AG04450 (cell line): ENCODE measurements at regions not wholly inside any gene's neighbourhood (a gene's known extent, or its start where the extent isn't known, plus 50 kb on each side); places are given as distances from the start of the nearest gene placed in this dataset.

Experiments
- CTCF ChIA-PET: fragments of 300-600, 350-600 bp; formaldehyde crosslinking; extraction: SDS; loops from one replicate; lab custom pipeline; 2022; ENCODE audit warnings: antibody characterized with exemption, inconsistent platforms; lab: Charles Lee
- POLR2A ChIA-PET: fragments of 350-600 bp; formaldehyde crosslinking; extraction: SDS; loops from one replicate; lab custom pipeline; 2021; ENCODE audit warnings: antibody characterized with exemption, inconsistent platforms; lab: Yijun Ruan, JAX
- DNase-seq: peaks from one replicate; pipeline ENCODE4 v3.0.0-alpha.2; 2011; ENCODE audit warnings: low read depth, low spot score
- H3K27ac ChIP-seq: one replicate; pipeline ENCODE4 v1.5.1; 2012; ENCODE audit warnings: low read depth, low read length, control low read depth
- H3K27me3 ChIP-seq: one replicate; pipeline ENCODE4 v1.6.0; 2012; ENCODE audit warnings: low read length; ENCODE audit not compliant: control insufficient read depth, insufficient read depth
- H3K4me3 ChIP-seq: 2 replicates; pipeline ENCODE4 v1.5.1; 2011; ENCODE audit warnings: mild to moderate bottlenecking, low read depth, low read length, control low read depth
- H3K9me3 ChIP-seq: 2 replicates; pipeline ENCODE4 v1.5.1; 2012; ENCODE audit warnings: low read length; ENCODE audit not compliant: control insufficient read depth, insufficient read depth
- CTCF ChIP-seq: IDR thresholded peaks from 2 replicates; pipeline ENCODE4 v1.5.1; 2011; ENCODE audit warnings: low read depth, low read length, control low read depth, inconsistent platforms

GRCh38 chr13:50724438-50724837 is 119.1 kb downstream of the DLEU7 start:
- no peak for TF ChIP-seq CTCF
- Histone ChIP-seq H3K27me3 (peaks cover 5% of the 10 kb centered on the region), H3K9me3 (no peaks in the 10 kb centered on the region), H3K27ac (no peak overlapping the region), H3K4me3 (no peak overlapping the region)
- CTCF ChIA-PET: no interaction called here
- POLR2A ChIA-PET: no interaction called here
- DNase-seq: no peak

- CTCF ChIA-PET: no interaction called here
- no peak overlapping the region for H3K4me3 ChIP-seq
- POLR2A ChIA-PET: no interaction called here
- H3K9me3 ChIP-seq: no peaks in the 10 kb centered on the region
- no peak for TF ChIP-seq CTCF
- no peak for DNase-seq
- H3K27me3 ChIP-seq: peaks cover 5% of the 10 kb centered on the region
- H3K27ac ChIP-seq: no peak overlapping the region
Observed at GRCh38 chr13:50724913-50725312, 118.6 kb downstream of the DLEU7 start.

GRCh38 chr13:50726164-50726563 is 117.3 kb downstream of the DLEU7 start:
- no peak for DNase-seq
- no peak for TF ChIP-seq CTCF
- Histone ChIP-seq H3K9me3 (no peaks in the 10 kb centered on the region), H3K4me3 (no peak overlapping the region), H3K27me3 (peaks cover 5% of the 10 kb centered on the region), H3K27ac (no peak overlapping the region)
- ChIA-PET POLR2A (no interaction called here), CTCF (interaction anchor here (0.6 kb wide), 1 partner anchor 44 kb away, joined by 3 read pairs; no protein-coding TSS in a partner anchor)

GRCh38 chr13:50729177-50729576 is 114.3 kb downstream of the DLEU7 start:
- Histone ChIP-seq H3K27ac (no peak overlapping the region), H3K9me3 (no peaks in the 10 kb centered on the region), H3K27me3 (peaks cover 7% of the 10 kb centered on the region), H3K4me3 (no peak overlapping the region)
- no peak for TF ChIP-seq CTCF
- ChIA-PET POLR2A (no interaction called here), CTCF (no interaction called here)
- no peak for DNase-seq

- no peaks in the 10 kb centered on the region for H3K9me3 ChIP-seq
- ChIA-PET POLR2A (no interaction called here), CTCF (no interaction called here)
- no peak overlapping the region for H3K4me3 ChIP-seq
- TF ChIP-seq CTCF: no peak
- H3K27me3 ChIP-seq: peaks cover 2% of the 10 kb centered on the region
- no peak overlapping the region for H3K27ac ChIP-seq
- no peak for DNase-seq
Observed at GRCh38 chr13:50730496-50731351, 112.8 kb downstream of the DLEU7 start.
